WTC11 (cell line): ENCODE measurements at regions not wholly inside any gene's neighbourhood (a gene's known extent, or its start where the extent isn't known, plus 50 kb on each side); places are given as distances from the start of the nearest gene placed in this dataset.

ENCODE experiments used
- ATF6 ChIP-seq: sonication (generic); formaldehyde crosslinking; IDR thresholded peaks from 2 replicates; pipeline ENCODE4 v1.8.1; 2023; ENCODE audit warnings: mild to moderate bottlenecking, missing genetic modification reagents
- CTCF ChIP-seq: fragments of 200-600 bp; IDR thresholded peaks from 2 replicates; pipeline ENCODE4 v1.8.0; 2022; ENCODE audit warnings: antibody characterized with exemption
- ELF4 ChIP-seq: sonication (generic); formaldehyde crosslinking; IDR thresholded peaks from 2 replicates; pipeline ENCODE4 v1.8.1; 2022; ENCODE audit warnings: low read depth, mild to moderate bottlenecking, moderate library complexity, missing genetic modification reagents
- IRF1 ChIP-seq: sonication (generic); formaldehyde crosslinking; IDR thresholded peaks from 2 replicates; pipeline ENCODE4 v1.8.0; 2023; ENCODE audit warnings: missing genetic modification reagents
- JAZF1 ChIP-seq: fragments of 250-450 bp; sonication (Bioruptor Pico); IDR thresholded peaks from 2 replicates; pipeline ENCODE4 v1.9.0; 2021; ENCODE audit warnings: moderate library complexity, mild to moderate bottlenecking, inconsistent platforms
- JUN ChIP-seq: sonication (generic); formaldehyde crosslinking; IDR thresholded peaks from 2 replicates; pipeline ENCODE4 v1.8.0; 2023; ENCODE audit warnings: mild to moderate bottlenecking, missing genetic modification reagents
- MAX ChIP-seq: sonication (generic); formaldehyde crosslinking; IDR thresholded peaks from 2 replicates; pipeline ENCODE4 v1.8.0; 2022; ENCODE audit warnings: mild to moderate bottlenecking, missing genetic modification reagents
- NFYB ChIP-seq: sonication (generic); formaldehyde crosslinking; conservative IDR thresholded peaks from 2 replicates; pipeline ENCODE4 v1.8.0; 2022; ENCODE audit warnings: low read depth, missing genetic modification reagents
- NR3C1 ChIP-seq: sonication (generic); formaldehyde crosslinking; conservative IDR thresholded peaks from 2 replicates; pipeline ENCODE4 v1.8.1; 2023; ENCODE audit warnings: low read depth, mild to moderate bottlenecking, missing genetic modification reagents
- PREB ChIP-seq: sonication (generic); formaldehyde crosslinking; IDR thresholded peaks from 2 replicates; pipeline ENCODE4 v1.8.1; 2022; ENCODE audit warnings: mild to moderate bottlenecking, missing genetic modification reagents, moderate library complexity, borderline replicate concordance
- SMAD3 ChIP-seq: sonication (generic); formaldehyde crosslinking; IDR thresholded peaks from 2 replicates; pipeline ENCODE4 v1.8.0; 2022; ENCODE audit warnings: missing genetic modification reagents, mild to moderate bottlenecking, borderline replicate concordance
- STAT6 ChIP-seq: sonication (generic); formaldehyde crosslinking; conservative IDR thresholded peaks from 2 replicates; pipeline ENCODE4 v1.8.1; 2023; ENCODE audit warnings: mild to moderate bottlenecking, low read depth, missing genetic modification reagents, moderate library complexity
- TEAD4 ChIP-seq: sonication (generic); formaldehyde crosslinking; IDR thresholded peaks from 2 replicates; pipeline ENCODE4 v1.8.0; 2022; ENCODE audit warnings: mild to moderate bottlenecking, missing genetic modification reagents
- ZNF232 ChIP-seq: sonication (generic); formaldehyde crosslinking; IDR thresholded peaks from 2 replicates; pipeline ENCODE4 v1.8.0; 2022; ENCODE audit warnings: mild to moderate bottlenecking, missing genetic modification reagents

- TF ChIP-seq CTCF (no peak), SMAD3 (CRISPR knock-in tag) (no peak), PREB (no peak), MAX (no peak), JAZF1 (CRISPR knock-in tag) (no peak), TEAD4 (CRISPR knock-in tag) (no peak), ATF6 (CRISPR knock-in tag) (no peak), ELF4 (CRISPR knock-in tag) (no peak), NFYB (CRISPR knock-in tag) (no peak), JUN (CRISPR knock-in tag) (no peak), IRF1 (no peak), STAT6 (CRISPR knock-in tag) (no peak), ZNF232 (no peak), NR3C1 (CRISPR knock-in tag) (no peak)
Measured at GRCh38 chr9:7236186-7236585, 478.4 kb downstream of the KDM4C start.
